ENCODE measurements at regions not wholly inside any gene's neighbourhood (a gene's known extent, or its start where the extent isn't known, plus 50 kb on each side); places are given as distances from the start of the nearest gene placed in this dataset.

GRCh38 chrX:13194291-13195103 lies 125.4 kb downstream of the ATXN3L start:
- WGBS, result 53% methylated on average over 4 of the region's 4 CpGs
- no peak overlapping the region for H3K27ac ChIP-seq (ENCODE audit: low read depth in 1 of 2, low read length in 2 of 2)
- TF ChIP-seq FOXA1 (IDR thresholded peaks at IDR 0.05) (no peak), JUND (IDR thresholded peaks at IDR 0.05) (no peak), SP1 (IDR thresholded peaks at IDR 0.05) (no peak)

GRCh38 chrX:13190051-13190450 lies 129.8 kb downstream of the ATXN3L start:
- no peaks in the 10 kb centered on the region for H3K9me3 ChIP-seq (ENCODE audit: control insufficient read depth in 4 of 4, low read length in 3 of 4)
- H3K4me3 ChIP-seq (ENCODE audit: low read depth in 1 of 3, low read length in 3 of 3), result no peak overlapping the region
- H3K27me3 ChIP-seq (ENCODE audit: control insufficient read depth in 4 of 4, insufficient read depth in 4 of 4, low read length in 3 of 4), result no peaks in the 10 kb centered on the region
- H3K27ac ChIP-seq (ENCODE audit: low read depth in 1 of 2, low read length in 2 of 2), result no peak overlapping the region
- TF ChIP-seq HNF4A (conservative IDR thresholded peaks at IDR 0.05), result no peak
- TF ChIP-seq JUND (IDR thresholded peaks at IDR 0.05), result no peak
- no peak for TF ChIP-seq RAD21 (IDR thresholded peaks at IDR 0.05)
- TF ChIP-seq YY1 (IDR thresholded peaks at IDR 0.05), result no peak
- no peak for TF ChIP-seq SP1 (IDR thresholded peaks at IDR 0.05)
- TF ChIP-seq REST (IDR thresholded peaks at IDR 0.05), result no peak
- TF ChIP-seq ATF3 (IDR thresholded peaks at IDR 0.05), result no peak
- no peak for TF ChIP-seq CTCF (IDR thresholded peaks at IDR 0.05; ENCODE audit: low read depth, low read length, missing input control)
- no peak for TF ChIP-seq EGR1 (IDR thresholded peaks at IDR 0.05; ENCODE audit: low read depth in 2 of 2)
- TF ChIP-seq NR2F2 (IDR thresholded peaks at IDR 0.05), result no peak
- no peak for TF ChIP-seq MAX (IDR thresholded peaks at IDR 0.05)
- no peak for TF ChIP-seq HNF4G (IDR thresholded peaks at IDR 0.05)
- no peak for TF ChIP-seq RXRA (IDR thresholded peaks at IDR 0.05)
- H3K9ac ChIP-seq (ENCODE audit: low read depth in 1 of 2, low read length in 2 of 2), result no peak overlapping the region
- H3K4me1 ChIP-seq (ENCODE audit: control insufficient read depth in 4 of 4, insufficient read depth in 4 of 4, low read length in 3 of 4), result no peaks in the 10 kb centered on the region
- WGBS, result 75% methylated on average over 3 of the region's 3 CpGs
- H3K36me3 ChIP-seq (ENCODE audit: control insufficient read depth in 4 of 4, insufficient read depth in 3 of 4, low read depth in 1 of 4, low read length in 3 of 4), result no peaks in the 10 kb centered on the region
- no peak for DNase-seq (ENCODE audit: low spot score)

More at GRCh38 chrX:13194291-13195103, 125.4 kb downstream of the ATXN3L start:
- Histone ChIP-seq H3K4me3 (ENCODE audit: low read depth in 1 of 3, low read length in 3 of 3) (no peak overlapping the region), H3K36me3 (ENCODE audit: control insufficient read depth in 4 of 4, insufficient read depth in 3 of 4, low read depth in 1 of 4, low read length in 3 of 4) (no peaks in the 10 kb centered on the region), H3K9me3 (ENCODE audit: control insufficient read depth in 4 of 4, low read length in 3 of 4) (no peaks in the 10 kb centered on the region), H3K4me1 (ENCODE audit: control insufficient read depth in 4 of 4, insufficient read depth in 4 of 4, low read length in 3 of 4) (no peaks in the 10 kb centered on the region), H3K9ac (ENCODE audit: low read depth in 1 of 2, low read length in 2 of 2) (no peak overlapping the region), H3K27me3 (ENCODE audit: control insufficient read depth in 4 of 4, insufficient read depth in 4 of 4, low read length in 3 of 4) (no peaks in the 10 kb centered on the region)
- no peak for DNase-seq (ENCODE audit: low spot score)

Measured in liver (tissue), 8 donors.